H9 (cell line): ENCODE measurements at regions not wholly inside any gene's neighbourhood (a gene's known extent, or its start where the extent isn't known, plus 50 kb on each side); places are given as distances from the start of the nearest gene placed in this dataset.

ENCODE experiments used
- DNase-seq: peaks from one replicate; pipeline ENCODE4 v3.0.0-alpha.2; 2017
- H2AFZ ChIP-seq: one replicate; pipeline ENCODE4 v1.6.1; 2013; ENCODE audit warnings: mild to moderate bottlenecking, low read length, control low read depth, moderate library complexity
- H2AK5ac ChIP-seq: 2 replicates; pipeline ENCODE4 v1.6.1; 2013; ENCODE audit warnings: low read length, control low read depth, mixed read lengths; ENCODE audit not compliant: insufficient read length
- H2BK120ac ChIP-seq: one replicate; pipeline ENCODE4 v1.6.1; 2013; ENCODE audit warnings: low read depth, mild to moderate bottlenecking, low read length, control low read depth, inconsistent platforms; ENCODE audit not compliant: poor library complexity, severe bottlenecking
- H2BK12ac ChIP-seq: 2 replicates; pipeline ENCODE4 v1.6.1; 2013; ENCODE audit warnings: low read length, control low read depth, mixed read lengths, low read depth; ENCODE audit not compliant: insufficient read length
- H2BK15ac ChIP-seq: 2 replicates; pipeline ENCODE4 v1.6.1; 2013; ENCODE audit warnings: low read depth, low read length, control low read depth
- H2BK20ac ChIP-seq: one replicate; pipeline ENCODE4 v1.6.1; 2013; ENCODE audit warnings: low read depth, mild to moderate bottlenecking, low read length, control low read depth, inconsistent platforms; ENCODE audit not compliant: poor library complexity, severe bottlenecking
- H2BK5ac ChIP-seq: 2 replicates; pipeline ENCODE4 v1.6.1; 2013; ENCODE audit warnings: low read length, control low read depth, mixed read lengths; ENCODE audit not compliant: insufficient read length
- H3K14ac ChIP-seq: 2 replicates; pipeline ENCODE4 v1.6.1; 2013; ENCODE audit warnings: low read length, control low read depth; ENCODE audit not compliant: insufficient read depth
- H3K18ac ChIP-seq: 2 replicates; pipeline ENCODE4 v1.6.1; 2013; ENCODE audit warnings: low read depth, mild to moderate bottlenecking, mixed read lengths, low read length, control low read depth; ENCODE audit not compliant: insufficient read length
- H3K23ac ChIP-seq: 2 replicates; pipeline ENCODE4 v1.6.1; 2013; ENCODE audit warnings: low read length, control low read depth, mixed read lengths, low read depth; ENCODE audit not compliant: insufficient read length
- H3K23me2 ChIP-seq: 2 replicates; pipeline ENCODE4 v1.6.1; 2013; ENCODE audit warnings: low read depth, mild to moderate bottlenecking, mixed read lengths, low read length, control low read depth; ENCODE audit not compliant: insufficient read length, poor library complexity, severe bottlenecking
- H3K27ac ChIP-seq: 2 replicates; pipeline ENCODE4 v1.5.1; 2013; ENCODE audit warnings: low read length, control low read depth, mixed read lengths, low read depth; ENCODE audit not compliant: insufficient read length
- H3K27me3 ChIP-seq: 2 replicates; pipeline ENCODE4 v1.6.1; 2013; ENCODE audit warnings: low read length, control low read depth, inconsistent platforms; ENCODE audit not compliant: insufficient read depth
- H3K4ac ChIP-seq: 2 replicates; pipeline ENCODE4 v1.6.1; 2013; ENCODE audit warnings: low read depth, mild to moderate bottlenecking, control low read depth, inconsistent platforms, low read length, moderate library complexity
- H3K4me1 ChIP-seq: 2 replicates; pipeline ENCODE4 v1.6.1; 2013; ENCODE audit warnings: low read length, control low read depth, inconsistent platforms; ENCODE audit not compliant: insufficient read depth
- H3K4me2 ChIP-seq: 2 replicates; pipeline ENCODE4 v1.6.1; 2013; ENCODE audit warnings: low read length, control low read depth, mixed read lengths; ENCODE audit not compliant: insufficient read length, insufficient read depth
- H3K56ac ChIP-seq: 2 replicates; pipeline ENCODE4 v1.6.1; 2013; ENCODE audit warnings: low read depth, mild to moderate bottlenecking, mixed read lengths, low read length, control low read depth; ENCODE audit not compliant: insufficient read length
- H3K79me1 ChIP-seq: 2 replicates; pipeline ENCODE4 v1.6.1; 2013; ENCODE audit warnings: low read depth, mild to moderate bottlenecking, moderate library complexity, low read length, control low read depth, inconsistent platforms; ENCODE audit not compliant: insufficient read depth, poor library complexity, severe bottlenecking
- H3K79me2 ChIP-seq: 2 replicates; pipeline ENCODE4 v1.6.1; 2013; ENCODE audit warnings: low read length, control low read depth, inconsistent platforms; ENCODE audit not compliant: insufficient read depth
- H3K9ac ChIP-seq: 2 replicates; pipeline ENCODE4 v1.6.1; 2013; ENCODE audit warnings: low read length, control low read depth, mixed read lengths; ENCODE audit not compliant: insufficient read length; ENCODE audit errors: extremely low read depth
- H3K9me3 ChIP-seq: one replicate; pipeline ENCODE4 v1.6.1; 2013; ENCODE audit warnings: low read depth, low read length, inconsistent platforms; ENCODE audit not compliant: control insufficient read depth
- H3T11ph ChIP-seq: one replicate; pipeline ENCODE4 v1.6.1; 2013; ENCODE audit warnings: mild to moderate bottlenecking, low read length, control low read depth, inconsistent platforms
- H4K20me1 ChIP-seq: one replicate; pipeline ENCODE4 v1.6.1; 2013; ENCODE audit not compliant: control insufficient read depth, insufficient read length, insufficient read depth
- H4K5ac ChIP-seq: 2 replicates; pipeline ENCODE4 v1.6.1; 2013; ENCODE audit warnings: low read depth, mild to moderate bottlenecking, mixed read lengths, low read length, control low read depth; ENCODE audit not compliant: insufficient read length
- H4K8ac ChIP-seq: replicated peaks from 2 replicates; pipeline ENCODE4 v1.6.1; 2013; ENCODE audit warnings: low read length, control low read depth, mixed read lengths, low read depth; ENCODE audit not compliant: insufficient read length
- H4K91ac ChIP-seq: 2 replicates; pipeline ENCODE4 v1.6.1; 2013; ENCODE audit warnings: low read depth, mild to moderate bottlenecking, moderate library complexity, mixed read lengths, low read length, control low read depth; ENCODE audit not compliant: insufficient read length
- H3K27ac Mint-ChIP-seq, 3 experiments: 2 replicates in 2 of 3; 3 replicates in 1 of 3; pipeline ENCODE4 v1.8.0; 2020 to 2021; ENCODE audit warnings: mixed read lengths in 3 of 3, mild to moderate bottlenecking in 1 of 3, moderate library complexity in 1 of 3
- H3K27me3 Mint-ChIP-seq: 2 replicates; pipeline ENCODE4 v1.8.0; 2021; ENCODE audit warnings: low read depth, mild to moderate bottlenecking, moderate library complexity, mixed read lengths
- H3K36me3 Mint-ChIP-seq, 3 experiments: 2 replicates in 2 of 3; 3 replicates in 1 of 3; pipeline ENCODE4 v1.8.0; 2020 to 2021; ENCODE audit warnings: low read depth in 3 of 3, mixed read lengths in 3 of 3; ENCODE audit not compliant: insufficient read depth in 1 of 3
- H3K4me1 Mint-ChIP-seq, 2 experiments: 2 replicates each; pipeline ENCODE4 v1.8.0; 2020; ENCODE audit warnings: mixed read lengths in 2 of 2
- H3K4me3 Mint-ChIP-seq, 2 experiments: 2 replicates in 1 of 2; 3 replicates in 1 of 2; pipeline ENCODE4 v1.8.0; 2020 to 2021; ENCODE audit warnings: mild to moderate bottlenecking in 2 of 2, mixed read lengths in 2 of 2, moderate library complexity in 1 of 2
- H3K9me3 Mint-ChIP-seq, 2 experiments: 2 replicates in 1 of 2; 3 replicates in 1 of 2; pipeline ENCODE4 v1.8.0; 2020; ENCODE audit warnings: mild to moderate bottlenecking in 2 of 2, mixed read lengths in 2 of 2, moderate library complexity in 1 of 2
- TF ChIP-seq, protein P1 (sequence below): fragments of 200-600 bp; sonication (generic); conservative IDR thresholded peaks from 3 replicates; pipeline ENCODE4 v1.8.0; 2021; ENCODE audit warnings: antibody characterized with exemption, mild to moderate bottlenecking

DNA sequence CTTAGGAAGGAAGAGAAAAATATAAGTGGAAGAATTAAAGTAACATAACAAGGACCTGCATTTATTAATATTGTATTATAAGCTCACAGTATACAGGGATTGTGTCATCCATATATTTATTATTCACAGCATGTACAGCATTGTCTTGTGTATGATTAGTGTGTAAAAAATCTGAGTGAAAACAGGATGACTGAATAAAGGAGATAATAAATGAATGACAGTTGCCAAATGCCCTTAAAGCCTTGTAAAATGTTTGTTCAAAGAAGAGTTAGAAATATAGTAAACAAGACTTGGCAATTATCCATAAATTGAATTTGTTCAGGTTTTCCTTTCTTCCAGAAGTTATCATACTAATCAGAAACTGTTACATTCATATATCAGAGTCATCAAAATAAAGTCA, 172.7 kb downstream of the BTC start:
- Histone ChIP-seq H3K18ac (no peak overlapping the region), H2BK20ac (no peak overlapping the region), H3K79me2 (no peaks in the 10 kb centered on the region), H2BK15ac (no peak overlapping the region), H4K91ac (no peak overlapping the region), H4K8ac (no peak overlapping the region), H3K14ac (no peak overlapping the region), H3K79me1 (no peaks in the 10 kb centered on the region), H3K27me3 (no peaks in the 10 kb centered on the region), H3K27ac (no peak overlapping the region), H3K4ac (no peak overlapping the region), H3K4me1 (no peaks in the 10 kb centered on the region), H2BK120ac (no peak overlapping the region), H3T11ph (no peak overlapping the region), H3K56ac (no peak overlapping the region), H3K23me2 (no peaks in the 10 kb centered on the region), H3K9me3 (no peaks in the 10 kb centered on the region), H2BK5ac (no peak overlapping the region), H4K5ac (no peak overlapping the region), H4K20me1 (no peaks in the 10 kb centered on the region), H3K4me2 (no peak overlapping the region), H2AFZ (no peak overlapping the region), H2BK12ac (no peak overlapping the region), H3K23ac (no peak overlapping the region), H3K9ac (no peak overlapping the region), H2AK5ac (no peak overlapping the region)
- Mint-ChIP-seq H3K9me3 (peaks cover 3 to 4% of the 10 kb centered on the region in 2 experiments), H3K27ac (no peak overlapping the region), H3K4me3 (no peak overlapping the region), H3K36me3 (peaks cover 2 to 4% (median 2%) of the 10 kb centered on the region in 3 experiments; a peak in 6 of 7 replicates), H3K27me3 (no peaks in the 10 kb centered on the region), H3K4me1 (no peaks in the 10 kb centered on the region)
- TF ChIP-seq, protein P1, sequence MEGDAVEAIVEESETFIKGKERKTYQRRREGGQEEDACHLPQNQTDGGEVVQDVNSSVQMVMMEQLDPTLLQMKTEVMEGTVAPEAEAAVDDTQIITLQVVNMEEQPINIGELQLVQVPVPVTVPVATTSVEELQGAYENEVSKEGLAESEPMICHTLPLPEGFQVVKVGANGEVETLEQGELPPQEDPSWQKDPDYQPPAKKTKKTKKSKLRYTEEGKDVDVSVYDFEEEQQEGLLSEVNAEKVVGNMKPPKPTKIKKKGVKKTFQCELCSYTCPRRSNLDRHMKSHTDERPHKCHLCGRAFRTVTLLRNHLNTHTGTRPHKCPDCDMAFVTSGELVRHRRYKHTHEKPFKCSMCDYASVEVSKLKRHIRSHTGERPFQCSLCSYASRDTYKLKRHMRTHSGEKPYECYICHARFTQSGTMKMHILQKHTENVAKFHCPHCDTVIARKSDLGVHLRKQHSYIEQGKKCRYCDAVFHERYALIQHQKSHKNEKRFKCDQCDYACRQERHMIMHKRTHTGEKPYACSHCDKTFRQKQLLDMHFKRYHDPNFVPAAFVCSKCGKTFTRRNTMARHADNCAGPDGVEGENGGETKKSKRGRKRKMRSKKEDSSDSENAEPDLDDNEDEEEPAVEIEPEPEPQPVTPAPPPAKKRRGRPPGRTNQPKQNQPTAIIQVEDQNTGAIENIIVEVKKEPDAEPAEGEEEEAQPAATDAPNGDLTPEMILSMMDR: no peak
- no peak for DNase-seq
